ENCODE measurements at regions not wholly inside any gene's neighbourhood (a gene's known extent, or its start where the extent isn't known, plus 50 kb on each side); places are given as distances from the start of the nearest gene placed in this dataset.
A peak's percentile ranks its signal among the peaks of the same experiment; 100 is the strongest.

GRCh38 chr18:8996771-8997432, 105.6 kb upstream of the NDUFV2 start:
- Histone ChIP-seq H2AFZ (ENCODE audit: control insufficient read depth, low read length) (no peak overlapping the region), H3K4me1 (ENCODE audit: control insufficient read depth, extremely low read depth, insufficient read depth, low read length) (peaks cover 4% of the 10 kb centered on the region), H3K27me3 (ENCODE audit: control insufficient read depth, extremely low read depth, insufficient read depth, low read length) (no peaks in the 10 kb centered on the region), H3K4me2 (ENCODE audit: control insufficient read depth, extremely low read depth, insufficient read depth, low read depth, low read length) (no peak overlapping the region), H3K4me3 (ENCODE audit: control insufficient read depth in 2 of 3, extremely low read depth in 1 of 3, insufficient read depth in 2 of 3, low read depth in 1 of 3, low read length in 3 of 3) (no peak overlapping the region), H4K20me1 (ENCODE audit: control insufficient read depth, extremely low read depth, insufficient read depth, low read length) (no peaks in the 10 kb centered on the region), H3K9me1 (ENCODE audit: control insufficient read depth, extremely low read depth, insufficient read depth, low read length) (no peaks in the 10 kb centered on the region), H3K79me2 (ENCODE audit: control insufficient read depth, insufficient read depth, low read length) (no peaks in the 10 kb centered on the region), H3K9me3 (ENCODE audit: control insufficient read depth, low read depth, low read length) (no peaks in the 10 kb centered on the region), H3K27ac (ENCODE audit: control insufficient read depth, insufficient read depth, low read length) (no peak overlapping the region), H3K9ac (ENCODE audit: control insufficient read depth, extremely low read depth, insufficient read depth, low read length) (no peak overlapping the region), H3K36me3 (ENCODE audit: control insufficient read depth in 2 of 2, extremely low read depth in 1 of 2, insufficient read depth in 2 of 2, low read length in 2 of 2) (no peaks in the 10 kb centered on the region)
- dilution Hi-C loops (cut with MboI; ENCODE audit: extremely low pct_ligation_motif_present, low sequenced_read_pairs), result no loop called here
- DNase-seq (ENCODE audit: low read depth, low spot score) (no peak), FAIRE-seq (peak; percentile 23)
- no peak for TF ChIP-seq CTCF (optimal IDR thresholded peaks at IDR 0.05 in 1 of 3, IDR thresholded peaks at IDR 0.05 in 1 of 3, conservative IDR thresholded peaks at IDR 0.05 in 1 of 3; ENCODE audit: extremely low read depth in 1 of 3, insufficient read depth in 2 of 3, low read length in 3 of 3)
- no peak for TF ChIP-seq EZH2 (IDR thresholded peaks at IDR 0.05; ENCODE audit: low read length)

GRCh38 chr18:8997634-8998033, 104.9 kb upstream of the NDUFV2 start:
- H3K4me3 ChIP-seq (ENCODE audit: control insufficient read depth in 2 of 3, extremely low read depth in 1 of 3, insufficient read depth in 2 of 3, low read depth in 1 of 3, low read length in 3 of 3), result no peak overlapping the region
- no peaks in the 10 kb centered on the region for H3K9me1 ChIP-seq (ENCODE audit: control insufficient read depth, extremely low read depth, insufficient read depth, low read length)
- H3K9me3 ChIP-seq (ENCODE audit: control insufficient read depth, low read depth, low read length), result no peaks in the 10 kb centered on the region
- FAIRE-seq (no peak), DNase-seq (ENCODE audit: low read depth, low spot score) (no peak)
- H3K27ac ChIP-seq (ENCODE audit: control insufficient read depth, insufficient read depth, low read length), result no peak overlapping the region
- H4K20me1 ChIP-seq (ENCODE audit: control insufficient read depth, extremely low read depth, insufficient read depth, low read length), result no peaks in the 10 kb centered on the region
- H3K79me2 ChIP-seq (ENCODE audit: control insufficient read depth, insufficient read depth, low read length), result no peaks in the 10 kb centered on the region
- no peak overlapping the region for H2AFZ ChIP-seq (ENCODE audit: control insufficient read depth, low read length)
- no peak overlapping the region for H3K4me2 ChIP-seq (ENCODE audit: control insufficient read depth, extremely low read depth, insufficient read depth, low read depth, low read length)
- no peak overlapping the region for H3K9ac ChIP-seq (ENCODE audit: control insufficient read depth, extremely low read depth, insufficient read depth, low read length)
- H3K4me1 ChIP-seq (ENCODE audit: control insufficient read depth, extremely low read depth, insufficient read depth, low read length), result peaks cover 4% of the 10 kb centered on the region
- no peaks in the 10 kb centered on the region for H3K36me3 ChIP-seq (ENCODE audit: control insufficient read depth in 2 of 2, extremely low read depth in 1 of 2, insufficient read depth in 2 of 2, low read length in 2 of 2)
- TF ChIP-seq EZH2 (IDR thresholded peaks at IDR 0.05; ENCODE audit: low read length), result no peak
- TF ChIP-seq CTCF (optimal IDR thresholded peaks at IDR 0.05 in 1 of 3, IDR thresholded peaks at IDR 0.05 in 1 of 3, conservative IDR thresholded peaks at IDR 0.05 in 1 of 3; ENCODE audit: extremely low read depth in 1 of 3, insufficient read depth in 2 of 3, low read length in 3 of 3), result no peak
- H3K27me3 ChIP-seq (ENCODE audit: control insufficient read depth, extremely low read depth, insufficient read depth, low read length), result no peaks in the 10 kb centered on the region
- dilution Hi-C loops (cut with MboI; ENCODE audit: extremely low pct_ligation_motif_present, low sequenced_read_pairs), result no loop called here
